ENCODE measurements at regions not wholly inside any gene's neighbourhood (a gene's known extent, or its start where the extent isn't known, plus 50 kb on each side); places are given as distances from the start of the nearest gene placed in this dataset.

DNA sequence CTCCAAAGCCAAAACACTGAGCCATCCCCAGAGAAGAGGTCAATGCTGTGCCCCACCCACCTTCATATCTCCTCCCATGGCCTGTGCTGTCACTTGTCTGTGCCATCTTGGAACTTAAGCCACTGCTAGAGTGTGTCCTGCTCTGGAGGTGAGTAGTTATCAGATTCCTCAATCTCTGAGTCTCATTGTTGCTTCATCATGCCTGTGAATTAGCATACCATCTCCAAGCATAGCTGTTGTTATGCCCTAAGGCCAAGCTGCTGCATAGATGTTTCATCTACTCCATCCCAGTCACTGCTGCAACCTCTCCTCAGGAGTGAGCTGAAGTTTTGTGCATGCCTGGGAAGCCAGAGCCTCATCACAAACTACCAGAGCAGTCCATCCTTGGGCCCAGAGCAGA lies 349.0 kb downstream of the ZWINT start:
- Histone ChIP-seq H3K79me2 (ENCODE audit: control insufficient read depth, insufficient read depth, low read length, poor library complexity) (no peaks in the 10 kb centered on the region), H4K12ac (ENCODE audit: low read depth, low read length) (no peak overlapping the region), H3K79me1 (ENCODE audit: low read length) (no peaks in the 10 kb centered on the region), H3K23ac (ENCODE audit: low read length) (no peak overlapping the region), H2AK5ac (ENCODE audit: low read length) (no peak overlapping the region), H2BK5ac (ENCODE audit: low read depth, low read length, poor library complexity) (no peak overlapping the region), H3K18ac (ENCODE audit: low read length) (no peak overlapping the region), H3K9ac (ENCODE audit: low read length) (no peak overlapping the region), H4K8ac (ENCODE audit: low read depth, low read length) (no peak overlapping the region), H3K27ac (ENCODE audit: low read depth, low read length) (no peak overlapping the region), H3K4ac (ENCODE audit: low read depth, low read length) (no peak overlapping the region), H3K14ac (ENCODE audit: low read length) (no peak overlapping the region), H3K4me3 (ENCODE audit: low read depth, low read length) (no peak overlapping the region), H2BK120ac (ENCODE audit: insufficient read depth, low read length, poor library complexity) (no peak overlapping the region), H3K4me1 (ENCODE audit: control insufficient read depth in 1 of 2, insufficient read depth in 2 of 2, low read length in 2 of 2) (peaks cover 0 to 4% of the 10 kb centered on the region in 2 experiments), H4K91ac (ENCODE audit: low read depth, low read length) (no peak overlapping the region), H2BK12ac (ENCODE audit: low read length) (no peak overlapping the region), H3K36me3 (ENCODE audit: control insufficient read depth in 1 of 2, insufficient read depth in 2 of 2, low read length in 2 of 2) (no peaks in the 10 kb centered on the region), H2AFZ (ENCODE audit: insufficient read depth, low read length, poor library complexity) (no peak overlapping the region), H3K9me3 (ENCODE audit: insufficient read depth, low read depth, low read length) (no peaks in the 10 kb centered on the region), H3K27me3 (ENCODE audit: insufficient read depth, low read length) (no peaks in the 10 kb centered on the region), H3K4me2 (ENCODE audit: low read length) (no peak overlapping the region)
- peak; percentile 13 to 54 for DNase-seq

DNA sequence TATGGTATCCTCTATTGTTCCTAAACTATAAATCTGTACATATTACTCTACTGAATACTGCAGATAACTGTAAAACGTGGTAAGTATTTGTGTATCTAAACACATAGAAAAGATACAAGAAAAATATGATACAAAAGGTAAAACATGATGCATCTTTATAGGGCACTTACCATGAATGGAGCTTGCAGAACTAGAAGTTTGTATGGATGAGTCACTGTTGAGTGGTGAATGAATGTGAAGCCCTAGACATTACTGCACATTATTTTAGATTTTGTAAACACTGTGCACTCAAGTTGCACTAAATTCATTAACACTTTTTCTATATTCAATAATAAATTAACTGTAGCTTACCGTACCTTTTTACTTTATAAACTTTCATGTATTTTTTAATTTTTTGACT lies 357.5 kb downstream of the ZWINT start:
- Histone ChIP-seq H2AK5ac (ENCODE audit: low read length) (no peak overlapping the region), H3K9me3 (ENCODE audit: insufficient read depth, low read depth, low read length) (no peaks in the 10 kb centered on the region), H3K4me2 (ENCODE audit: low read length) (no peak overlapping the region), H3K4me1 (ENCODE audit: control insufficient read depth in 1 of 2, insufficient read depth in 2 of 2, low read length in 2 of 2) (no peaks in the 10 kb centered on the region), H3K36me3 (ENCODE audit: control insufficient read depth in 1 of 2, insufficient read depth in 2 of 2, low read length in 2 of 2) (no peaks in the 10 kb centered on the region), H2BK5ac (ENCODE audit: low read depth, low read length, poor library complexity) (no peak overlapping the region), H3K14ac (ENCODE audit: low read length) (no peak overlapping the region), H3K79me2 (ENCODE audit: control insufficient read depth, insufficient read depth, low read length, poor library complexity) (no peaks in the 10 kb centered on the region), H3K4me3 (ENCODE audit: low read depth, low read length) (no peak overlapping the region), H2AFZ (ENCODE audit: insufficient read depth, low read length, poor library complexity) (no peak overlapping the region), H3K18ac (ENCODE audit: low read length) (no peak overlapping the region), H4K8ac (ENCODE audit: low read depth, low read length) (no peak overlapping the region), H3K9ac (ENCODE audit: low read length) (no peak overlapping the region), H4K12ac (ENCODE audit: low read depth, low read length) (no peak overlapping the region), H3K23ac (ENCODE audit: low read length) (no peak overlapping the region), H2BK12ac (ENCODE audit: low read length) (no peak overlapping the region), H3K4ac (ENCODE audit: low read depth, low read length) (no peak overlapping the region), H3K79me1 (ENCODE audit: low read length) (no peaks in the 10 kb centered on the region), H3K27ac (ENCODE audit: low read depth, low read length) (no peak overlapping the region), H3K27me3 (ENCODE audit: insufficient read depth, low read length) (no peaks in the 10 kb centered on the region), H2BK120ac (ENCODE audit: insufficient read depth, low read length, poor library complexity) (no peak overlapping the region), H4K91ac (ENCODE audit: low read depth, low read length) (no peak overlapping the region)
- no peak for DNase-seq
- no CpG with 5 or more reads among the region's 2 CpGs for WGBS (ENCODE audit: extremely low coverage, insufficient coverage, insufficient read length)

DNA sequence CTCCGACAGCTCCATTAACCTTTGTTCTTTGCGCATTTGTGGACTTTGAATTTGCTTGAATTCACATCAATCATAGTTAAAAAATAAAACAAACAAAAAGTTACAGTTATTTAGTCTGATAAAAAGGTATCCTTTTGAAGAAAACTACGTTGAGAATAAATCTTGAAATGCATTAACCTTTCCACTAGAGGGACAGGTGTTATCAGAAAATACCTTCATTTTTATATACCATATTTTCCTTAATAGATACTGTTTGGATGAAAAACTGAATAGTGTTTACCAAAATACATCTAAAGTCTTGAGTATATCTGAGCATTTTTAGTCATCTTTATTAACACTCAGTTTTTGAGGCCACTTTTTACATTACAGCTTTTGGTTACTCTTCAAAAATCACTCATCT lies 371.9 kb downstream of the ZWINT start:
- no peak overlapping the region for H3K27ac ChIP-seq (ENCODE audit: low read depth, low read length)
- DNase-seq, result no peak
- no peaks in the 10 kb centered on the region for H3K79me2 ChIP-seq (ENCODE audit: control insufficient read depth, insufficient read depth, low read length, poor library complexity)
- no peak overlapping the region for H2BK120ac ChIP-seq (ENCODE audit: insufficient read depth, low read length, poor library complexity)
- H2AK5ac ChIP-seq (ENCODE audit: low read length), result no peak overlapping the region
- H3K23ac ChIP-seq (ENCODE audit: low read length), result no peak overlapping the region
- no peaks in the 10 kb centered on the region for H3K27me3 ChIP-seq (ENCODE audit: insufficient read depth, low read length)
- H3K36me3 ChIP-seq (ENCODE audit: control insufficient read depth in 1 of 2, insufficient read depth in 2 of 2, low read length in 2 of 2), result no peaks in the 10 kb centered on the region
- H3K9me3 ChIP-seq (ENCODE audit: insufficient read depth, low read depth, low read length), result no peaks in the 10 kb centered on the region
- no peak overlapping the region for H3K4ac ChIP-seq (ENCODE audit: low read depth, low read length)
- H3K4me3 ChIP-seq (ENCODE audit: low read depth, low read length), result no peak overlapping the region
- no peak overlapping the region for H2AFZ ChIP-seq (ENCODE audit: insufficient read depth, low read length, poor library complexity)
- no peak overlapping the region for H3K4me2 ChIP-seq (ENCODE audit: low read length)
- H3K4me1 ChIP-seq (ENCODE audit: control insufficient read depth in 1 of 2, insufficient read depth in 2 of 2, low read length in 2 of 2), result no peaks in the 10 kb centered on the region
- no peak overlapping the region for H3K9ac ChIP-seq (ENCODE audit: low read length)
- no peak overlapping the region for H4K8ac ChIP-seq (ENCODE audit: low read depth, low read length)
- no peak overlapping the region for H3K14ac ChIP-seq (ENCODE audit: low read length)
- H2BK12ac ChIP-seq (ENCODE audit: low read length), result no peak overlapping the region
- H3K79me1 ChIP-seq (ENCODE audit: low read length), result no peaks in the 10 kb centered on the region
- H3K18ac ChIP-seq (ENCODE audit: low read length), result no peak overlapping the region
- WGBS (ENCODE audit: extremely low coverage, insufficient coverage, insufficient read length), result no CpG with 5 or more reads among the region's 3 CpGs
- H2BK5ac ChIP-seq (ENCODE audit: low read depth, low read length, poor library complexity), result no peak overlapping the region
- H4K91ac ChIP-seq (ENCODE audit: low read depth, low read length), result no peak overlapping the region
- no peak overlapping the region for H4K12ac ChIP-seq (ENCODE audit: low read depth, low read length)

DNA sequence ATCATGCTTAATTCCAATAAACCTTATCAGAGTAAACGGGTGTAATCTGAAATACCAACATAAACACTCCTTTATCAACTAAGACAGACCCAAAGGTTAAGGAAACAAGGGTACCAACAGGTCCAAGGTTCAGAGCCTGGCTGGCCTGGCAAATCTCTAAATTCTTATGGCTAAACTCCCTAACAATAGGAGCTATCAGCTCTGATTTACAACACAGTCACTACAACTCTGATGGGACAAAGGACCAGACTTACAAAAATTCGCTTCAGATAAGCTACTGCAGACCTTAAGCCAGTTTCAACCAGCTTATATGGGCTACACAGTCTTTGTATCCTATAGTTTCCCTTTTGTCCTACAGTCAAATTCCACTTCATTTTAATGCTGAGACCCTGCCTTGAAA lies 381.9 kb downstream of the ZWINT start:
- H4K12ac ChIP-seq (ENCODE audit: low read depth, low read length), result no peak overlapping the region
- no peaks in the 10 kb centered on the region for H3K79me1 ChIP-seq (ENCODE audit: low read length)
- no peak overlapping the region for H2AK5ac ChIP-seq (ENCODE audit: low read length)
- no peak overlapping the region for H3K4me3 ChIP-seq (ENCODE audit: low read depth, low read length)
- H4K91ac ChIP-seq (ENCODE audit: low read depth, low read length), result no peak overlapping the region
- H2BK12ac ChIP-seq (ENCODE audit: low read length), result no peak overlapping the region
- H3K4ac ChIP-seq (ENCODE audit: low read depth, low read length), result no peak overlapping the region
- H3K79me2 ChIP-seq (ENCODE audit: control insufficient read depth, insufficient read depth, low read length, poor library complexity), result no peaks in the 10 kb centered on the region
- H3K4me1 ChIP-seq (ENCODE audit: control insufficient read depth in 1 of 2, insufficient read depth in 2 of 2, low read length in 2 of 2), result no peaks in the 10 kb centered on the region
- no peak for DNase-seq
- no peak overlapping the region for H2BK5ac ChIP-seq (ENCODE audit: low read depth, low read length, poor library complexity)
- no CpG with 5 or more reads among the region's 2 CpGs for WGBS (ENCODE audit: extremely low coverage, insufficient coverage, insufficient read length)
- H3K27ac ChIP-seq (ENCODE audit: low read depth, low read length), result no peak overlapping the region
- no peak overlapping the region for H3K23ac ChIP-seq (ENCODE audit: low read length)
- no peak overlapping the region for H2BK120ac ChIP-seq (ENCODE audit: insufficient read depth, low read length, poor library complexity)
- H3K9ac ChIP-seq (ENCODE audit: low read length), result no peak overlapping the region
- no peaks in the 10 kb centered on the region for H3K27me3 ChIP-seq (ENCODE audit: insufficient read depth, low read length)
- no peak overlapping the region for H3K14ac ChIP-seq (ENCODE audit: low read length)
- H3K9me3 ChIP-seq (ENCODE audit: insufficient read depth, low read depth, low read length), result no peaks in the 10 kb centered on the region
- no peak overlapping the region for H3K4me2 ChIP-seq (ENCODE audit: low read length)
- H2AFZ ChIP-seq (ENCODE audit: insufficient read depth, low read length, poor library complexity), result no peak overlapping the region
- H3K18ac ChIP-seq (ENCODE audit: low read length), result no peak overlapping the region
- no peak overlapping the region for H4K8ac ChIP-seq (ENCODE audit: low read depth, low read length)
- H3K36me3 ChIP-seq (ENCODE audit: control insufficient read depth in 1 of 2, insufficient read depth in 2 of 2, low read length in 2 of 2), result no peaks in the 10 kb centered on the region

All from trophoblast cell (in vitro differentiated cells and primary cell).